Hepatocyte (in vitro differentiated cells): ENCODE measurements at regions not wholly inside any gene's neighbourhood (a gene's known extent, or its start where the extent isn't known, plus 50 kb on each side); places are given as distances from the start of the nearest gene placed in this dataset.

Experiments used
- CTCF ChIP-seq: fragments of 200-600 bp; sonication (generic); IDR thresholded peaks from 2 replicates; pipeline ENCODE4 v1.5.1; 2016; ENCODE audit warnings: antibody characterized with exemption, mild to moderate bottlenecking; ENCODE audit not compliant: poor library complexity
- EZH2 ChIP-seq: fragments of 200-600 bp; sonication (generic); IDR thresholded peaks from 2 replicates; pipeline ENCODE4 v1.6.1; 2016; ENCODE audit warnings: antibody characterized with exemption, mild to moderate bottlenecking, borderline replicate concordance
- EZH2phosphoT487 ChIP-seq: fragments of 200-600 bp; sonication (generic); IDR thresholded peaks from one replicate; pipeline ENCODE4 v1.6.1; 2018; ENCODE audit warnings: antibody characterized with exemption, mild to moderate bottlenecking, low read depth, moderate library complexity; ENCODE audit not compliant: unreplicated experiment, severe bottlenecking

- TF ChIP-seq CTCF (no peak), EZH2 (no peak), EZH2phosphoT487 (no peak)
These were observed 1999.5 kb upstream of the CDH6 start for GRCh38 chr5:29193972-29194371.
